ENCODE measurements at regions not wholly inside any gene's neighbourhood (a gene's known extent, or its start where the extent isn't known, plus 50 kb on each side); places are given as distances from the start of the nearest gene placed in this dataset.

- DNase-seq (ENCODE audit: low spot score): no peak
- H3K9me3 Mint-ChIP-seq: peaks cover 28% of the 10 kb centered on the region
- H3K9ac ChIP-seq: no peak overlapping the region
- H4K20me1 ChIP-seq (ENCODE audit: low read depth): no peaks in the 10 kb centered on the region
- no peaks in the 10 kb centered on the region for H3K27me3 ChIP-seq
- no peak overlapping the region for H3K4me3 Mint-ChIP-seq
- no peaks in the 10 kb centered on the region for H3K79me2 ChIP-seq (ENCODE audit: low read depth)
- no peaks in the 10 kb centered on the region for H3K36me3 ChIP-seq
- no peaks in the 10 kb centered on the region for H3K4me1 ChIP-seq
- no peak overlapping the region for H3K4me3 ChIP-seq
- no peaks in the 10 kb centered on the region for H3K4me1 Mint-ChIP-seq
- H2AFZ ChIP-seq (replicated peaks): no peak overlapping the region
- peaks cover 12% of the 10 kb centered on the region for H3K27me3 Mint-ChIP-seq (ENCODE audit: insufficient read depth, low read depth)
- no peaks in the 10 kb centered on the region for H3F3A ChIP-seq (ENCODE audit: low read depth)
- no peak overlapping the region for H3K27ac ChIP-seq
- TF ChIP-seq EZH2 (IDR thresholded peaks at IDR 0.05): no peak
- TF ChIP-seq EZH2phosphoT487 (IDR thresholded peaks at IDR 0.05): no peak
- TF ChIP-seq, protein P1, sequence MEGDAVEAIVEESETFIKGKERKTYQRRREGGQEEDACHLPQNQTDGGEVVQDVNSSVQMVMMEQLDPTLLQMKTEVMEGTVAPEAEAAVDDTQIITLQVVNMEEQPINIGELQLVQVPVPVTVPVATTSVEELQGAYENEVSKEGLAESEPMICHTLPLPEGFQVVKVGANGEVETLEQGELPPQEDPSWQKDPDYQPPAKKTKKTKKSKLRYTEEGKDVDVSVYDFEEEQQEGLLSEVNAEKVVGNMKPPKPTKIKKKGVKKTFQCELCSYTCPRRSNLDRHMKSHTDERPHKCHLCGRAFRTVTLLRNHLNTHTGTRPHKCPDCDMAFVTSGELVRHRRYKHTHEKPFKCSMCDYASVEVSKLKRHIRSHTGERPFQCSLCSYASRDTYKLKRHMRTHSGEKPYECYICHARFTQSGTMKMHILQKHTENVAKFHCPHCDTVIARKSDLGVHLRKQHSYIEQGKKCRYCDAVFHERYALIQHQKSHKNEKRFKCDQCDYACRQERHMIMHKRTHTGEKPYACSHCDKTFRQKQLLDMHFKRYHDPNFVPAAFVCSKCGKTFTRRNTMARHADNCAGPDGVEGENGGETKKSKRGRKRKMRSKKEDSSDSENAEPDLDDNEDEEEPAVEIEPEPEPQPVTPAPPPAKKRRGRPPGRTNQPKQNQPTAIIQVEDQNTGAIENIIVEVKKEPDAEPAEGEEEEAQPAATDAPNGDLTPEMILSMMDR (IDR thresholded peaks at IDR 0.05): no peak
- peak overlapping the region; percentile 9 for H3K27ac Mint-ChIP-seq
- H3K36me3 Mint-ChIP-seq: no peaks in the 10 kb centered on the region
- no peak overlapping the region for H3K4me2 ChIP-seq
- H3K9me3 ChIP-seq (ENCODE audit: low read depth): peaks cover 3% of the 10 kb centered on the region
Observed at GRCh38 chr3:127358641-127359040, 70.8 kb upstream of the PRR20G start.

DNA sequence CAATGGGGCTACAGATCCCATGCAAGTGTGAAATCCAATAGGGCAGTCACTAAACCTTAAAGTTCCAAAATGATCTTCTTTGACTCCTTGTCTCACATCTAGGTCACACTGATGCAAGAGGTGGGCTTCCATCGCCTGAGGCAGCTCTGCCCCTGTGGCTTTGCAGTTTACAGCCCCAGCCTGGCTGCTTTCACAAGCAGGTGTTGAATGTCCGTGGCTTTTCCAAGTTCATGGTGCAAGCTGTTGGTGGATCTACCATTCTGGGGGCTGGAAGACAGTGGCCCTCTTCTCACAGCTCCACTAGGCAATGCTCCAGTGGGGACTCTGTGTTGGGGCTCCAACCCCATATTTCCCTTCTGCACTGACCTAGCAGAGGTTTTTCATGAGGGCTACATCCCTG is 68.5 kb upstream of the PRR20G start:
- Histone ChIP-seq H4K20me1 (ENCODE audit: low read depth) (no peaks in the 10 kb centered on the region), H3K36me3 (no peaks in the 10 kb centered on the region), H3K9me3 (ENCODE audit: low read depth) (peaks cover 3% of the 10 kb centered on the region), H3K79me2 (ENCODE audit: low read depth) (no peaks in the 10 kb centered on the region), H3K27ac (no peak overlapping the region), H2AFZ (replicated peaks) (no peak overlapping the region), H3K9ac (no peak overlapping the region), H3K4me1 (no peaks in the 10 kb centered on the region), H3K4me3 (no peak overlapping the region), H3K27me3 (no peaks in the 10 kb centered on the region), H3F3A (ENCODE audit: low read depth) (no peaks in the 10 kb centered on the region), H3K4me2 (no peak overlapping the region)
- no peak for DNase-seq (ENCODE audit: low spot score)
- TF ChIP-seq, protein P1 (IDR thresholded peaks at IDR 0.05): no peak
- TF ChIP-seq EZH2 (IDR thresholded peaks at IDR 0.05) (no peak), EZH2phosphoT487 (IDR thresholded peaks at IDR 0.05) (no peak)
- Mint-ChIP-seq H3K4me3 (no peak overlapping the region), H3K9me3 (peaks cover 28% of the 10 kb centered on the region), H3K4me1 (peaks cover 12% of the 10 kb centered on the region), H3K36me3 (no peaks in the 10 kb centered on the region), H3K27me3 (ENCODE audit: insufficient read depth, low read depth) (peaks cover 15% of the 10 kb centered on the region), H3K27ac (no peak overlapping the region)

DNA sequence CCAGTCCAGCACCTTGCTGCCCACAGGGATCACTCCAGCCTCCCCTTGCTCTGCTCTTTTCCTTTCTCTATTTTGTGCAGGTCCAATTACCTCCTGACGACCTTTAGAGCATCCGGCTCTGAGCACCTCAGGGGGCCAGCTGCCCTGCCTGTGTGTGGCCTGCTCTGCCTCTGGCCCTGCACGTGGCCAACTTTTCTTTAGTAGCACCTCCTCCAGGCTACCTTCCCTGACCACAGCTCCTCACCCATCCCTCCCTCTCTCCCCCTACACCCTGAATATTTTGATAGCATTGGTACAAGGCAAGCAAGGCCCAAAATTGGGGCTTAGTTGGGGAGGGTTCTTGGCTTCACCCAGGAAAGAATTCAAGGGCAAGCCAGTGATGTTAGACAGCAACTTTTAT is 66.9 kb upstream of the PRR20G start:
- Histone ChIP-seq H3K4me3 (no peak overlapping the region), H3K27ac (no peak overlapping the region), H3K9me3 (ENCODE audit: low read depth) (peaks cover 3% of the 10 kb centered on the region), H4K20me1 (ENCODE audit: low read depth) (no peaks in the 10 kb centered on the region), H2AFZ (replicated peaks) (no peak overlapping the region), H3K36me3 (no peaks in the 10 kb centered on the region), H3K4me1 (no peaks in the 10 kb centered on the region), H3K4me2 (no peak overlapping the region), H3K9ac (no peak overlapping the region), H3K79me2 (ENCODE audit: low read depth) (no peaks in the 10 kb centered on the region), H3F3A (ENCODE audit: low read depth) (no peaks in the 10 kb centered on the region), H3K27me3 (no peaks in the 10 kb centered on the region)
- Mint-ChIP-seq H3K4me1 (peaks cover 19% of the 10 kb centered on the region), H3K27ac (no peak overlapping the region), H3K4me3 (no peak overlapping the region), H3K9me3 (peaks cover 28% of the 10 kb centered on the region), H3K27me3 (ENCODE audit: insufficient read depth, low read depth) (peaks cover 19% of the 10 kb centered on the region), H3K36me3 (no peaks in the 10 kb centered on the region)
- DNase-seq (ENCODE audit: low spot score): no peak
- TF ChIP-seq, protein P1 (IDR thresholded peaks at IDR 0.05): no peak
- TF ChIP-seq EZH2 (IDR thresholded peaks at IDR 0.05): no peak
